HK-2 (cell line): ENCODE measurements at regions not wholly inside any gene's neighbourhood (a gene's known extent, or its start where the extent isn't known, plus 50 kb on each side); places are given as distances from the start of the nearest gene placed in this dataset.

Source experiments
- DNase-seq: peaks from one replicate; pipeline ENCODE4 v3.0.0-alpha.2; 2018; ENCODE audit not compliant: unreplicated experiment

DNA sequence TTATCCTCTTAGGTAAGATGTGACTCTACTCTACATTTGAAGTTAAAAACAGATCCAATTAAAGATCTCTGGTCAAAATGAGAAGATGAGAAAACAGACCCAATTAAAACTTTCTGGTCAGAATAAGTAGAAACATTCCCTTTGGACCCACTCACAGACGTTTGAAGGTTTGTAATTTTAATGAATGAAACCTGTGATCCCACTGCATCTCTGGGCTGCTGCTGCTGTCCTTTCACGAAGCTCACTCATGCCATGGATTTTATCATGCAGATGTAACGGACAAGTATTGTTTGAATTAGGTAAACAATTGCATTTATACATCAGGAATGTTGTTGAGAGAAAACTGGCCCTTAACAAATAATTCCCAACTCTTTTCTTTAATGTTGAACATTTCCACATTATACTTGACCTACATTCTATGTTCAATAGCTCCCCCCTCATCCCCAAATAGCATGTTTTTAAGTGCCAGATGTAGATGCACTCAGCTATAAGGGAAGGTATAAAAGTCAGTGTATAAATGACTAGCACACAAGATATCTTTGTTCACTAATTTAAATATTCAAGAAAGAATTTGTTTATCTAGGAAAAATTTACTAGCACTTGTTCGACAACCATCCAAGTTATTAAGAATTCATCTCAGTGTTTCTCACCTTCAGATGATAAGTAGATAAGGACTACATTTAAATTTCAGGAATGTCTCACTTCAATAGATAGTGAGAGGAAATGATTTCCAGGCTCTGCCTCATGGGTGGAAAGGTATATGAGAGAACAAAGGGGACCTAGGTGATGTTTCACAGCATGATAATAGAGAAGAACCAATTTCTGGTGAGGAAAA, 202.3 kb upstream of the LMNTD1 start:
- DNase-seq, result no peak

DNA sequence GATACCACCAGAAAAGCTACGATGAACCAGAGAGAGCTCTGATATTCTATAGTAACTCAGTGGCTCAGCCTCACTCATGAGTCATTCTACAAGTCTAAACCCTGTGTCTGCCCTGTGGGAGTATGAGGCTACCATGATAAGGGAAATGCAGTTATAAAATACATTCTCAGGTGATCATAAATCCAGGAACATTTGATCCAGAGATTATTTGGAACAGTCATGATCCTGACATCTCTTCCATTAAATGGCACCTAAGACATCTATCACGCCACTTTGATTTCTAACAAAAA, 202.6 kb upstream of the RASSF8 start:
- no peak for DNase-seq

DNA sequence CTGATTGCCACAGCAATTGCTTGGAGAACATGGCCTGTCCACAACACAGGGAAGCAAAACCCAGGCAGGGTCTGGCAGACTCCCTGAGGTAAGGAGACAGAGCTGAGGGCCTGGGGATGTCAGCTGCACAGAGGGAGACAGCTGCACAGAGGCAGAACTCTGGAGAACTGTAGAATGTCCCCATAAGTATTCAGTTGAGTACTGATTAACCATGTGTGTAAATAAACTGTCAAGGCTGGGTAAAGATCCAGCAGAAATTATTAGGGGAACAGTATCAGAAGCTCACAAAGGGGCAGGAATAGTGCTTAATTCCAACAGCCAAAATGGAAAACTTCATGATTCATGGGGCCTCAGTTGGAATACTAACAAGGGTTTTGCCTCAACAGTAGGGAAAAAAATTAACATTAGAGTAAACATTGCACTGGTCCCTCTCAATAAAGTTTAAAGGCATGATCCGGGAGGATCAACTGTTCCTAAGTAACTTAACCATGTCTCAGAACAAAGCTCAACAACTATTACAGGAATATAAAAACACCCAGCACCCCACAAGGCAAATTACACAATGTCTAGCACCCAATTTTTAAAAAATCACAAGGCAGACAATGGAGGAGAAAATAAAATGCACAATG, 201.3 kb upstream of the RASSF8 start:
- no peak for DNase-seq

DNA sequence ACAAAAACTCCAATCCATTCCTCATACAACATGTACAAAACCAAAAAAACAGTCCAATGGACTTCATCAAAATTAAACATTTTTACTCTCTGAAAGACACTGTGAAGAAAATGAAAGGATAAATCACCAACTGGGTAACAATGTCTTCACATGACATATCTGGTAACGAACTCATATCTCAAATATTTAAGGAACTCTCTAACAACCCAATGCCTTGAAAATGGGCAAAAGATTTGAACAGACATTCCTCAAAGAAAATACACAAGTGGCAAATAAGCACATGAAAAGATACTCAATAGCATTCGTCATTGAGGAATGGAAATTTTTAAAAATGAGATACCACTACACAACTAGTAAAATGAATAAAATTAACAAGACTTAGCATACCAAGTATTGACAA, 198.7 kb upstream of the RASSF8 start:
- no peak for DNase-seq

GRCh38 chr12:25761356-25761755, 197.1 kb upstream of the RASSF8 start:
- DNase-seq, result no peak

DNA sequence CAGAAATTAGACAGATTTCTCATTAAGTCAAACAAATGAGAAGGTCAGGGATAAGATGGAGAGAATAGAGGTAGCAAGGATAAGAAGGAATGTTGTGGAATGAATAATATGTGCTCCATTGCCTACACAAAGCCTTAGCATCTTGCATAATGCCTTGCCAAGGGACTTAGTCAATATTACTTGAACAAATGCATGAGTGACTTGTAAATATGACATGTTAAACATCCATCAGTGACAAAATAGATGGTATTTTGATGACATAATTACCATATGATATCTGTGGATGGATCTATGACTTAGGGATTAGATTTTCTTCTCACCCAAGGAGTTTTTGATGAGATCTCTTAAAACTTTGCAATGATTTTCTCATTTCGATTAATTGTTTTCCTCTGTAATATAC, 194.1 kb upstream of the RASSF8 start:
- no peak for DNase-seq

DNA sequence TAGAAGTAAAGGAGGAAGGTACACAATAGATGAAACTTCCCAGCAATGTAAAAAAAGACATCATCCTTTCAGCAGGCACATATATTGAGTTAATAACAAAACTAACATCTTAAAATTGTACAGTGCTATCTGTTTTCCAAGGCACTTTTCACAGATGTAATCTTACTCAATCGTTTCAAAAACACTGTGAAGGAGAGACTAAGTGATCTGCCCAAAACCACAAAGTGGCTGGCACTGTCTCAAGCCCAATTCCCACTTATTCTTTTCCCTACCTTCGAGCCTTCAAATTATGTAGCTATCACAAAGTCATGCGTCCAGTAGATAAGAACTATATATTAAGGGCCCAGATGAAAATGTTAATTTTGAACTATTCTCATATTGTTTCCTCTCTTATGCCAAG, 193.6 kb upstream of the RASSF8 start:
- DNase-seq, result no peak

DNA sequence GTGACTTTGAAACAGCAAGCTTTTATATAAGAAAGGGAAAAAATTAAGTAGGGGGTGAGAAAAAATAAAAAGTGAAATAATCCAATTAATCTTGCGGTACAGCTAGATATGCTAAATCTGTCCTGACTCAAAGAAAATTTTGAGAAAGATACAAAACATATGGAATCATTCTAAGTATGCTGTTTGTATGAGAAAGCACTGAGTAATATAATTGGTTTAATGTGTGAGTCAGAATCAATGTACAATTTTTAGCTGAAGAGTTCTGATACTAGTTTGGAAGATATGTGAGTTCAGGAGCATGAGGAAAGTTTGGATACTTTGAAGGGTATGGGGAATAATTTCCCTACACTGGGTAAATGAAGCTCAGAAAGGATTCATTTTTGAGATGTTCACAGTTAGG, 190.9 kb upstream of the RASSF8 start:
- DNase-seq, result no peak

DNA sequence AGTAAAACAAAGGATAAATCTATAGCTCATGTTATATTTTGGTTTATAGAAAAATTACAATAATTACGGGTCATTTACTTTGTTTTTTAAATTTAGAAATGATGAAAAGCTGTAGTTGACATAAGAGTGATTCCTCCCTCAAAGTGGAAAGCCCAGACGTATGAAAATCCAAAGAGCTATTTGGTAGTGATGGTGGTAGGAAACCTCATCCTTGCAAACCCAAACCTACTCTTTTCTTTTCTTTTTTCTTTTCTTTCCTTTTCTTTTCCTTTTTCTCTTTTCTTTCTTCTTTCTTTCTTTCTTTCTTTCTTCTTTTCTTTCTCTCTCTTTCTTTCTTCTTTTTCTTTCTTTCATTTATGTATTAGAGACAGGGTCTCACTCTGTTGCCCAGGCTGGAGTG, 190.3 kb upstream of the RASSF8 start:
- no peak for DNase-seq

DNA sequence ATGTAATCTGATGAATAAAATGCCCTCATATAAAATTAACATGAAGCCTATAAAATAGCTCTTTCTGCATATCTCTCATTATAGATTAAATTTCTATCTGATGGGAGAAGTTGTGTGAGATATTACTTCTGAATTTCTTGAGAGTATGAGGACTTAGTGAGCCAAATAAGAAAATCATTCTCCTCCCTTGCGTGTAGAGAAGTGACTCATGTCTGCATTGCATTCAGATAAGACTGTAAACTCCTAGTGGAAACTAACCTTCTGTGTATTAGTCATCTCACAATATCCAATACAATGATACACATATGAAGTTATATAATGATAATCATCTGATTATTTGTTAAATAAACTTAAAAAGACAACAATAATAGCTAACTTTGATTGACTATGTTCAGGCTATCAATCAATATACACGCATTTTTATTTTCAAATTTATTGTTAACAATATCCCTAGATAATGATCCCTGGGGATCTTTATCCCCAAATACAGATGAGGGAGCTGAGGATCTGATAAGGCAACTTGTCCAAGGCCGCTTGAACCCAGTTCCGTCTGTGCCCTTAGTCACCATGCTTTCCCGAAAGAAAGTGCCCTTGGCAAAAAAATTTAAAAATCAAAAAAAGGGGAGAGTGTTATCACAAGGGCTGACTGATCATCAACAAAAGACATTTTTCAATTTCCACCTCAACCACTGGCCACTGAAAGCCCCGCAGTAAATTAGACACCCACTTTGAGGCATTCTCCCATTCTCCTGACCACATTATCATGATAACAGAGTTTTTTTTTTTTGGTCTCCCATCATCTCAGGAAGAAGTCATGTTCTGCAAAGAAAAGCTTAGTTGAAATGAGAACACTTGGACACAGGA, 189.2 kb upstream of the RASSF8 start:
- DNase-seq, result no peak

DNA sequence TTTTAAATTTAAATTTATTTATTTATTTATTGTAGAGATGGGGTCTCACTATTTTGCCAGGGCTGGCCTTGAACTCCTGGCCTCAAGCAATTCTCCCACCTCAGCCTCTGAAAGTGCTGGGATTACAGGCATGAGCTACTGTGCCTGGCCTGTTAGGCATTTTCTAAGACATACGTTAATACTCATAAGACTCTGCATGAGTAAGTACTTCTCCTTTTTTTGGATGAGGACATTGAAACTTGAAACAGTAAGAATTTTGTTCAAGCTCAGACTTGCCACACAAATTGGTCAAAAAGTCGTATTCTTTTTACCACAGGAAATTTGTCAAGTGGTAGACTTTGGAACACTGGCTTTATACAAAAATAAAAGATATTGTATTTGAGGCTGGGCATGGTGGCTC, 187.4 kb upstream of the RASSF8 start:
- no peak for DNase-seq

DNA sequence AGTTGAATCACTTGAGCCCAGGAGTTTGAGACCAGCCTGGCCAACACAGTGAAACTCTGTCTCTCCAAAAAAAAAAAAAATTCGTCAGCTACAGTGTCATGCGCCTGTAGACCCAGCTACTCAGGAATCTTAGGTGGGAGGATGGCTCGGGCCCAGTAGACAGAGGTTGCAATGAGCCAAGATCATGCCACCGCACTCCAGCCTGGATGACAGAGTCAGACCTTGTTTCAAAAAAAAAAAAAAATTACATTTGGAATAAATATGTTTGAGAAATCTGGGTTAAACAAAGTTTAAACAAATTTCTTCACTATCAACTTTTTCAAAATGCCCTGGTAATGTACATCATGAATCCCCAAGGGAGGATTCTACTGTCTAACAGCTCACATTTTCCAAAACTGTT, 187.0 kb upstream of the RASSF8 start:
- no peak for DNase-seq

GRCh38 chr12:25775968-25776367, 182.5 kb upstream of the RASSF8 start:
- no peak for DNase-seq

GRCh38 chr12:25780771-25781170, 177.7 kb upstream of the RASSF8 start:
- no peak for DNase-seq

DNA sequence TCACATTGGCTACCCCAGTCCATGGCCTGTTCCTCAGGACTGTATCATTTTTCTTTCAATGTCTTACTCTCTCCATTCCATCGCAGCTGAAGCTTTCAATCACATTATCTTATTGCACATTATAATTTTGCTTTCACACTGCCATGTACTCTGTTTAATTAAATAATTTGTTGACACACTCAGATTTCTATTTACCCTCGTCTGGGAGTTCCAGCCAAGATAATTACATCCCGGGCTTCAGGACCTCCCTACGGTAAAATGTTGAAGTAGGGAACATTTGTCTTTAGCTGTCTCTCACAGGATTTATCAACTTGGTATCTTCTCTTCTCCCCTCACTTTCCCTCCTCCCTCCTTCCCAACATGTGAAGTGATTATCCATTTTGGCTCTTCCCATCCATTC, 177.2 kb upstream of the RASSF8 start:
- DNase-seq, result no peak

GRCh38 chr12:25783566-25783965, 174.9 kb upstream of the RASSF8 start:
- DNase-seq, result no peak

GRCh38 chr12:25784669-25785068, 173.8 kb upstream of the RASSF8 start:
- no peak for DNase-seq

DNA sequence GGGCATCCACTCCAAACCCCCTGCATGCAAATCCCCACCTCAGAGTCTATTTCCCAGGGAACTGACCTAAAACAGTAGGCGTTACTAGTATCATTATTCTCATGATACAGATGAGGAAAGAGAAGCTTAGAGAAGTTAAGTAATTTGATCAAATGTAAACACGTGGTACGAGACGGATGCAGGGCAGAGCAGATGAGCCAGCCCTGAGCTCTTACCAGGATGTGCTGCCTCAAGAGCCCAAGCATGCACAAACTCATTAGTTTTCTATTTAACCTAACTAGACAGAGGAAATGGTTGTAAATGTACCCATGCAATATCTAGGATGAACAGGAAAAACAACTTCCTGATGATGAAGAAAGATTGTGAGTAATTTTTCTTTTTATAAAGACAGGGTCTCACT, 173.3 kb upstream of the RASSF8 start:
- no peak for DNase-seq

DNA sequence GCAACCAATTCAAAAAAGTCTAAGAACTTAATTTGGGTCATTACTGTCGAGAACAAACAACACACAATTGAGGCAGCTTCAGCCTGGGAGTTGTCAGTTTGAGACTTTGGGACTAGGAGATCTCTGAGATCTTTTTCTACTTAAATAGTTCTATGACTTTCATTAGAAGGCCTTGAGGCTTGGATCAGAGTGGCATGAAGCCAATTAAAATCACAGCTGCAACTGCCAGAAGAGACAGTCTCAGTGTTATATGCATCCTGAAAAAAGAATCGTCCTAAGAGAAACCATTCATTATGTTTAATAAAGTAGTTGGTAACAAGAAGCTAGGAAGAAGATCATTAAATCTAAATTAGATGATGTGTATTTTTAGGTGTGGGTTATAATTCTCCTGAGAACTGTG, 170.8 kb upstream of the RASSF8 start:
- no peak for DNase-seq

DNA sequence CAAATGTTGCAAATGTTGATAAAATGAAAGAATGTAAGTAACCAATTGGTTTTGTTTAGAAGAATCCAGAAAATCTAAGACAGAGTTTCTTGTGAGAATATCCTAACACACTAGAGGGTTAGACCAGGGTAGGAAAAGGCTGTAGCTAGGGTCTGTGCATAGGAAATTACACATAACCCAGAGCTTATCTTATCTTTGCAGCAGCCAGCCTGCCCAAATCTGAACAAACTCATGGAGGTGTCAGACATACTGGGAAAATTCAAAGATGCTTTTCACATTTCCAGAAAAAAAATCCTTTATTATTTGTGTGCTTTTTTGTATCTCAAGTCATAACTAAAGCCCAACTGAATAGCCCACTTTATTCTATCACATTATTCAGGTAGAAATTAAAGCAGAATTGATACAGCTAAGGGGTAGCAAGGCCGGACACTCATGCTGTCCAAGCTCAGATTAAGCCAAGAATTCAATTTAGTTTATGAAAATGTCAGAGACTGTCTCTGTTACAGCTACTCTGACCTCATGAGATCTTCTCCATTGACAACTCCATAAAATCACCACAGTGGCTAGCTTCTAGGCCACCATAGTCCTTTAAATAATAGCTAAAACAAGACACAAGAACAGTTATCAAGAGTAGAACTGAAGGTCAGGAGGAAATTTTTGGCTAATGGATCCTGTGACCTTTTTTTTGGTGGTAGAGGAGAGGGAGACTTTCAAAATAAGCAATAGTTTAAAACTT, 169.6 kb upstream of the RASSF8 start:
- DNase-seq, result no peak

GRCh38 chr12:25789541-25789944, 168.9 kb upstream of the RASSF8 start:
- no peak for DNase-seq

GRCh38 chr12:25792031-25792430, 166.5 kb upstream of the RASSF8 start:
- DNase-seq, result no peak
